ENCODE measurements at regions not wholly inside any gene's neighbourhood (a gene's known extent, or its start where the extent isn't known, plus 50 kb on each side); places are given as distances from the start of the nearest gene placed in this dataset.
"Not testable (repeated sequence)": the region's sequence is repeated elsewhere in the genome, so short reads cannot be mapped to it uniquely, and the experiment has no call there.

DNA sequence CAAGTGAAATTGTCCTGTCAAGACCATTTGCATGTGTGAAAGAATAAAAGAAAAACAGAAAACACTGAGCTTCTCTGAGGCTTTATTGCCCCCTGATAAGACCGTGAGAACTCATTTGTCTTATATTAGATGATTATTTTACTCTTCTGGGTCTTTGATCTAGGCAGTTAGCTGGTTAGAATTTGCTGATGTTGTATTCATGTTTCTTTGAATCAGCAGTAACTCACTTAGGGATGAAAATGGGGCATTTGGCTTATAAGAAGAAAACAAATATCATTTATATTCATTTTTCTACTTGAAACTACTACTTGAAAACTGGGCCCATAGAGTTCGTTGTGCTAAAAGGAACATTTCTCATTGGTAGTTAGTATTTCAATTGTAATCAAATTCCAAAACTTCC is 93.1 kb upstream of the RBFOX1 start:
- TF ChIP-seq CTCF (IDR thresholded peaks at IDR 0.05) (no peak), POLR2A (IDR thresholded peaks at IDR 0.05) (no peak)
- Histone ChIP-seq H3K4me1 (no peaks in the 10 kb centered on the region), H3K27ac (no peak overlapping the region), H3K36me3 (no peaks in the 10 kb centered on the region), H3K4me3 (no peak overlapping the region), H3K27me3 (peaks cover 0 to 3% (median 0%) of the 10 kb centered on the region in 9 donors), H3K9me3 (no peaks in the 10 kb centered on the region)
- no peak for ATAC-seq
- 73 to 82% (median 75%) methylated on average over 2 of the region's 2 CpGs for WGBS, 4 donors
- intact Hi-C loops (cut with DNase I): no loop called here
- no peak for DNase-seq

- ATAC-seq (no peak), DNase-seq (no peak)
- no peaks in the 10 kb centered on the region for H3K36me3 ChIP-seq
- no peaks in the 10 kb centered on the region for H3K4me1 ChIP-seq
- 63 to 68% (median 67%) methylated on average over 5 to 6 of the region's 6 CpGs for WGBS, 4 donors
- peaks cover 0 to under 1% (median 0%) of the 10 kb centered on the region in 9 donors for H3K27me3 ChIP-seq
- H3K4me3 ChIP-seq: no peak overlapping the region
- intact Hi-C loops (cut with DNase I): no loop called here
- H3K9me3 ChIP-seq: no peaks in the 10 kb centered on the region
- H3K27ac ChIP-seq: no peak overlapping the region
- no peak for TF ChIP-seq CTCF (IDR thresholded peaks at IDR 0.05)
- no peak for TF ChIP-seq POLR2A (IDR thresholded peaks at IDR 0.05)
Measured at GRCh38 chr16:7236824-7237410, 95.7 kb upstream of the RBFOX1 start.

DNA sequence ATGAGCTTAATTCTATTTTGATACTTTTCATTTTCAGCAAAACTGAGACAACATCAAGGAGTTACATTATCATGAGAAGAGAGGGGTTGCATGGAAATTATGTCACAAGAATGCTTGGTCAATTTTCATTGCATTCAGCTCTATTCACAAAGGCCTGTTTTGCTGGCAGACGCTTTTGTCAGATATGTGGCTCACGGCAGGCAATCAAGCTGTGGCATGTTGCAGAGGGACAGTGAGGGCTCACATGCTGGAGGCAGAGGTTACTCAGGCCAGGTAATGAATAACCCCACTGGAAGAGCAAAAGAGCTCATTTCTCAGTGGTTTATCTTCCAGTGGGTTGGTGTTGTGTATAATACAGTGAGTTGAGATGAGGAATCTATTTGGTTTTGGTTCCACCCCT is 98.7 kb upstream of the RBFOX1 start:
- Histone ChIP-seq H3K27ac (no peak overlapping the region), H3K36me3 (no peaks in the 10 kb centered on the region), H3K4me3 (no peak overlapping the region), H3K4me1 (no peaks in the 10 kb centered on the region), H3K27me3 (no peaks in the 10 kb centered on the region), H3K9me3 (no peaks in the 10 kb centered on the region)
- intact Hi-C loops (cut with DNase I): no loop called here
- TF ChIP-seq CTCF (IDR thresholded peaks at IDR 0.05) (no peak), POLR2A (IDR thresholded peaks at IDR 0.05) (no peak)
- 49 to 64% (median 54%) methylated on average over 2 of the region's 2 CpGs for WGBS, 4 donors
- ATAC-seq (no peak), DNase-seq (no peak)

DNA sequence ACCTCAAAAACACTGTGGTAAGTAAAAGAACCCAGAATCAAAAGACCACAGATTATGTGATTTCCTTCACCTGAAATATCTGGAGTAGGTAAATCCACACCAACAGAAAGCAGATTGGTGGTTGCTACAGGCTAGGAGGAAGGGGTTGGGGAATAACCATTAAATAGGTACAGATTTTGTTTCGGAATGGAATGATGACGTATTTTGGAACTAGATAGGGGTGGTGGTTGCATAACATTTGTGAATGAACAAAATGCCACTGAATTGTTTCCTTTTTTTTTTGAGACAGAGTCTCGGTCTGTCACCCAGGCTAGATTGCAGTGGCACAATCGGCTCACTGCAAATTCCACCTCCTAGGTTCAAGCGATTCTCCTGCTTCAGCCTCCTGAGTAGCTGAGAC is 100.9 kb upstream of the RBFOX1 start:
- WGBS, 4 donors: 77 to 91% (median 86%) methylated on average over 5 of the region's 5 CpGs
- DNase-seq (no peak), ATAC-seq (no peak)
- peaks cover 0 to 5% (median 0%) of the 10 kb centered on the region in 9 donors for H3K27me3 ChIP-seq
- no peak for TF ChIP-seq CTCF (IDR thresholded peaks at IDR 0.05)
- TF ChIP-seq POLR2A (IDR thresholded peaks at IDR 0.05): no peak
- no peak overlapping the region for H3K4me3 ChIP-seq
- no peaks in the 10 kb centered on the region for H3K36me3 ChIP-seq
- H3K9me3 ChIP-seq: no peaks in the 10 kb centered on the region
- no peak overlapping the region for H3K27ac ChIP-seq
- intact Hi-C loops (cut with DNase I): no loop called here
- peaks cover 0 to 6% (median 0%) of the 10 kb centered on the region in 12 donors for H3K4me1 ChIP-seq

DNA sequence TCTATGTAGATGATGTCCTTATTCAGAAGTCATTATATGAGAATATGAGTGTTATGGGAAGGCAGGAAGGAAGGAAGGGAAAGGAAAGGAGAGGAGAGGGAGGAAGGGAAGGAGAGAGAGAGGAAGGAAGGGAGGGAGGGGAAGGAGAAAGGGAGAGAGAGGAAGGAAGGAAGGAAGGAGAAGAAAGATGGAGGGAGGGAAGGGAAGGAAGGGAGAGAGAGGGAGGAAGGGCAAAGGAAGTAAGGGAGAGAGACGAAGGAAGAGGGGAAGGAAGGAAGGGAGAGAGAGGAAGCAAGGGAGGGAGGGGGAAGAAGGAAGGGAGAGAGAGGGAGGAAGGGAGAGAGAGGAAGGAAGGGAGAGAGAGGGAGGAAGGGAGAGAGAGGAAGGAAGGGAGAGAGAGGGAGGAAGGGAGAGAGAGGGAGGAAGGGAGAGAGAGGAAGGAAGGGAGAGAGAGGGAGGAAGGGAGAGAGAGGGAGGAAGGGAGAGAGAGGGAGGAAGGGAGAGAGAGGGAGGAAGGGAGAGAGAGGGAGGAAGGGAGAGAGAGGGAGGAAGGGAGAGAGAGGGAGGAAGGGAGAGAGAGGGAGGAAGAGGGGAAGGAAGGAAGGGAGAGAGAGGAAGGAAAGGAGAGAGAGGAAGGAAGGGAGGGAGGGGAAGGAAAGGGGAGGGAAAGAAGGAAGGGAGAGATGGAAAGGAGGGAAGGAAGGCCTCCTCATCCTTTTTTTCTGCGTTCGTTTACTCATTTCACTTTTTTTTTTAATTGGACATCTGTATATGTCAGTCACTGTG is 103.0 kb upstream of the RBFOX1 start:
- intact Hi-C loops (cut with DNase I); H3K4me3 ChIP-seq; H3K9me3 ChIP-seq; H3K27me3 ChIP-seq; ATAC-seq; H3K27ac ChIP-seq; H3K4me1 ChIP-seq; DNase-seq; H3K36me3 ChIP-seq: not testable (repeated sequence)
- 72 to 85% (median 80%) methylated on average over 3 of the region's 3 CpGs for WGBS, 4 donors

All from heart left ventricle (tissue), 16 donors.